ENCODE measurements at regions not wholly inside any gene's neighbourhood (a gene's known extent, or its start where the extent isn't known, plus 50 kb on each side); places are given as distances from the start of the nearest gene placed in this dataset.
A peak's percentile ranks its signal among the peaks of the same experiment; 100 is the strongest.
"Not testable (repeated sequence)": the region's sequence is repeated elsewhere in the genome, so short reads cannot be mapped to it uniquely, and the experiment has no call there.

DNA sequence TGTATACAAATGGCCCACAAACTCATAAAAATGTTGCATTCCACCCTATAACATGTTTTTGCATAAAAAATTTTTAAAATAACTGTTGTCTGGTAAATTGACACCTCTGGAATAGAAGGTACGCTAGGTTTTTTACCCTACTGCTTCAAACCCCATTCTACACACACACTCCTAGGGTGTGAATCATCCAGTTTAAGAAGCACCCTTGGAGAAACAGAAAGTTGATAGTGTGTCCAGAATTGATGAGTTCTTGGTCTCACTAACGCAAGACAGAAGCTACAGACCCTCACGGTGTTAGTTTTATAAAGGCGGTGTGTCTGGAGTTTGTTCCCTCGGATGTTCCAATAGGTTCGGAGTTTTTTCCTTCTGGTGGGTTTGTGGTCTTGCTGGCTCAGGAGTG, 158.5 kb downstream of the KLRB1 start:
- H3K27me3 ChIP-seq (ENCODE audit: insufficient read depth), result no peaks in the 10 kb centered on the region
- H2AFZ ChIP-seq, result no peak overlapping the region
- peak overlapping the region; percentile 89 for H3K4me2 ChIP-seq
- H3K27ac Mint-ChIP-seq, result no peak overlapping the region
- H3K9me3 Mint-ChIP-seq, result peaks cover 15% of the 10 kb centered on the region
- H3K36me3 ChIP-seq (ENCODE audit: insufficient read depth), result no peaks in the 10 kb centered on the region
- DNase-seq (ENCODE audit: low spot score) (no peak), ATAC-seq (no peak)
- no peaks in the 10 kb centered on the region for H3F3A ChIP-seq (replicated peaks; ENCODE audit: low read depth)
- H3K4me3 Mint-ChIP-seq, result peak overlapping the region; percentile 95
- H3K27ac ChIP-seq (ENCODE audit: low read depth), result no peak overlapping the region
- H3K36me3 Mint-ChIP-seq (ENCODE audit: low read depth), result peaks cover 8% of the 10 kb centered on the region; the same call in 2 of the 3 replicates
- peak overlapping the region; percentile 84 for H3K4me3 ChIP-seq
- H3K27me3 Mint-ChIP-seq (ENCODE audit: insufficient read depth, low read depth, poor library complexity), result peaks cover 18% of the 10 kb centered on the region
- H3K79me2 ChIP-seq (replicated peaks; ENCODE audit: insufficient read depth), result 0 out of 2 replicates have a peak, but pooled peaks cover 2% of the 10 kb centered on the region
- H3K4me1 Mint-ChIP-seq, result peaks cover 12% of the 10 kb centered on the region
- TF ChIP-seq JUNB (IDR thresholded peaks at IDR 0.05; ENCODE audit: unreplicated experiment) (no peak), CREB1 (CRISPR knock-in tag; IDR thresholded peaks at IDR 0.05; ENCODE audit: low read depth) (no peak), POLR2AphosphoS5 (IDR thresholded peaks at IDR 0.05; ENCODE audit: low read depth) (no peak), ZNF331 (CRISPR knock-in tag; IDR thresholded peaks at IDR 0.05; ENCODE audit: low read depth) (no peak), ZNF114 (CRISPR knock-in tag; IDR thresholded peaks at IDR 0.05) (no peak), EZH2 (IDR thresholded peaks at IDR 0.05; ENCODE audit: low read depth, unreplicated experiment) (no peak)
- TF ChIP-seq, protein P1, sequence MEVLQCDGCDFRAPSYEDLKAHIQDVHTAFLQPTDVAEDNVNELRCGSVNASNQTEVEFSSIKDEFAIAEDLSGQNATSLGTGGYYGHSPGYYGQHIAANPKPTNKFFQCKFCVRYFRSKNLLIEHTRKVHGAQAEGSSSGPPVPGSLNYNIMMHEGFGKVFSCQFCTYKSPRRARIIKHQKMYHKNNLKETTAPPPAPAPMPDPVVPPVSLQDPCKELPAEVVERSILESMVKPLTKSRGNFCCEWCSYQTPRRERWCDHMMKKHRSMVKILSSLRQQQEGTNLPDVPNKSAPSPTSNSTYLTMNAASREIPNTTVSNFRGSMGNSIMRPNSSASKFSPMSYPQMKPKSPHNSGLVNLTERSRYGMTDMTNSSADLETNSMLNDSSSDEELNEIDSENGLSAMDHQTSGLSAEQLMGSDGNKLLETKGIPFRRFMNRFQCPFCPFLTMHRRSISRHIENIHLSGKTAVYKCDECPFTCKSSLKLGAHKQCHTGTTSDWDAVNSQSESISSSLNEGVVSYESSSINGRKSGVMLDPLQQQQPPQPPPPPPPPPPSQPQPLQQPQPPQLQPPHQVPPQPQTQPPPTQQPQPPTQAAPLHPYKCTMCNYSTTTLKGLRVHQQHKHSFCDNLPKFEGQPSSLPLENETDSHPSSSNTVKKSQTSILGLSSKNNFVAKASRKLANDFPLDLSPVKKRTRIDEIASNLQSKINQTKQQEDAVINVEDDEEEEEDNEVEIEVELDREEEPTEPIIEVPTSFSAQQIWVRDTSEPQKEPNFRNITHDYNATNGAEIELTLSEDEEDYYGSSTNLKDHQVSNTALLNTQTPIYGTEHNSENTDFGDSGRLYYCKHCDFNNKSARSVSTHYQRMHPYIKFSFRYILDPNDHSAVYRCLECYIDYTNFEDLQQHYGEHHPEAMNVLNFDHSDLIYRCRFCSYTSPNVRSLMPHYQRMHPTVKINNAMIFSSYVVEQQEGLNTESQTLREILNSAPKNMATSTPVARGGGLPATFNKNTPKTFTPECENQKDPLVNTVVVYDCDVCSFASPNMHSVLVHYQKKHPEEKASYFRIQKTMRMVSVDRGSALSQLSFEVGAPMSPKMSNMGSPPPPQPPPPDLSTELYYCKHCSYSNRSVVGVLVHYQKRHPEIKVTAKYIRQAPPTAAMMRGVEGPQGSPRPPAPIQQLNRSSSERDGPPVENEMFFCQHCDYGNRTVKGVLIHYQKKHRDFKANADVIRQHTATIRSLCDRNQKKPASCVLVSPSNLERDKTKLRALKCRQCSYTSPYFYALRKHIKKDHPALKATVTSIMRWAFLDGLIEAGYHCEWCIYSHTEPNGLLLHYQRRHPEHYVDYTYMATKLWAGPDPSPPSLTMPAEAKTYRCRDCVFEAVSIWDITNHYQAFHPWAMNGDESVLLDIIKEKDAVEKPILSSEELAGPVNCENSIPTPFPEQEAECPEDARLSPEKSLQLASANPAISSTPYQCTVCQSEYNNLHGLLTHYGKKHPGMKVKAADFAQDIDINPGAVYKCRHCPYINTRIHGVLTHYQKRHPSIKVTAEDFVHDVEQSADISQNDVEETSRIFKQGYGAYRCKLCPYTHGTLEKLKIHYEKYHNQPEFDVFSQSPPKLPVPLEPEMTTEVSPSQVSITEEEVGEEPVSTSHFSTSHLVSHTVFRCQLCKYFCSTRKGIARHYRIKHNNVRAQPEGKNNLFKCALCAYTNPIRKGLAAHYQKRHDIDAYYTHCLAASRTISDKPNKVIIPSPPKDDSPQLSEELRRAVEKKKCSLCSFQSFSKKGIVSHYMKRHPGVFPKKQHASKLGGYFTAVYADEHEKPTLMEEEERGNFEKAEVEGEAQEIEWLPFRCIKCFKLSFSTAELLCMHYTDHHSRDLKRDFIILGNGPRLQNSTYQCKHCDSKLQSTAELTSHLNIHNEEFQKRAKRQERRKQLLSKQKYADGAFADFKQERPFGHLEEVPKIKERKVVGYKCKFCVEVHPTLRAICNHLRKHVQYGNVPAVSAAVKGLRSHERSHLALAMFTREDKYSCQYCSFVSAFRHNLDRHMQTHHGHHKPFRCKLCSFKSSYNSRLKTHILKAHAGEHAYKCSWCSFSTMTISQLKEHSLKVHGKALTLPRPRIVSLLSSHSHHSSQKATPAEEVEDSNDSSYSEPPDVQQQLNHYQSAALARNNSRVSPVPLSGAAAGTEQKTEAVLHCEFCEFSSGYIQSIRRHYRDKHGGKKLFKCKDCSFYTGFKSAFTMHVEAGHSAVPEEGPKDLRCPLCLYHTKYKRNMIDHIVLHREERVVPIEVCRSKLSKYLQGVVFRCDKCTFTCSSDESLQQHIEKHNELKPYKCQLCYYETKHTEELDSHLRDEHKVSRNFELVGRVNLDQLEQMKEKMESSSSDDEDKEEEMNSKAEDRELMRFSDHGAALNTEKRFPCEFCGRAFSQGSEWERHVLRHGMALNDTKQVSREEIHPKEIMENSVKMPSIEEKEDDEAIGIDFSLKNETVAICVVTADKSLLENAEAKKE (CRISPR knock-in tag; IDR thresholded peaks at IDR 0.05), result no peak
- peaks cover 5% of the 10 kb centered on the region for H3K4me1 ChIP-seq (ENCODE audit: insufficient read depth)
- no peaks in the 10 kb centered on the region for H4K20me1 ChIP-seq (replicated peaks; ENCODE audit: insufficient read depth)
- no peaks in the 10 kb centered on the region for H3K9me2 ChIP-seq (ENCODE audit: insufficient read depth)

DNA sequence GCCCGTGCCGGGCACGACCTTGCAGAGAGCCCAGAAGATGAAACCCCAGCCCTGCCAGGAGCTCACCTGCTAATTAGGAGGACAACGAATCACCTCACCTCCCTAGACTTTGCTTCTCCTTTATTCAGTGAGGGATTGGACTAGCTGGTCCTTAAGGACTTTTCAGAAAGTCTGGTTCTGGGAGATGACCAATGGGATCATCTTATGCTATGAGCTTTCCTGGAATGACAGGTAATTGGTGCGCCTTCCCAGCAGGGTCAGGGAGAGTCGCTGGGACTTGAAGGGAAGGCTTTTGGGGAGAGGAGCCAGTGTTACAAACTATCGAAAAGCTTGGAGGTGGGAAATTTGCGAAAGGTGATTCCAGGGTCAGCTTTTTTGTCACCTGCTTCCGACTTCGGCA, 159.1 kb downstream of the KLRB1 start:
- H3K4me2 ChIP-seq, result peak overlapping the region; percentile 89
- H3K27ac ChIP-seq (ENCODE audit: low read depth); H3K27me3 ChIP-seq (ENCODE audit: insufficient read depth); H3K36me3 ChIP-seq (ENCODE audit: insufficient read depth); H4K20me1 ChIP-seq (replicated peaks; ENCODE audit: insufficient read depth); H3K4me1 ChIP-seq (ENCODE audit: insufficient read depth); H3F3A ChIP-seq (replicated peaks; ENCODE audit: low read depth); H3K36me3 Mint-ChIP-seq (ENCODE audit: low read depth); H3K79me2 ChIP-seq (replicated peaks; ENCODE audit: insufficient read depth); H3K9me2 ChIP-seq (ENCODE audit: insufficient read depth): not testable (repeated sequence)
- H3K4me3 ChIP-seq, result peak overlapping the region; percentile 84
- Mint-ChIP-seq H3K4me3 (peak overlapping the region; percentile 95), H3K27ac (peak overlapping the region; percentile 98; the same call in 1 of the 2 replicates), H3K27me3 (ENCODE audit: insufficient read depth, low read depth, poor library complexity) (peaks cover 18% of the 10 kb centered on the region), H3K9me3 (peaks cover 15% of the 10 kb centered on the region), H3K4me1 (peaks cover 12% of the 10 kb centered on the region)
- H2AFZ ChIP-seq, result peak overlapping the region; percentile 85; the same call in 1 of the 2 replicates
- ATAC-seq, result peak; percentile 1
- DNase-seq (ENCODE audit: low spot score), result peak; percentile 46

Data from GM23338 (cell line).